ENCODE measurements at regions not wholly inside any gene's neighbourhood (a gene's known extent, or its start where the extent isn't known, plus 50 kb on each side); places are given as distances from the start of the nearest gene placed in this dataset.

- ChIA-PET CTCF (no interaction called here), POLR2A (no interaction called here)
- Histone ChIP-seq H3K27me3 (ENCODE audit: insufficient read depth, low read length, poor library complexity, severe bottlenecking) (no peaks in the 10 kb centered on the region), H3K9me3 (ENCODE audit: low read length) (no peaks in the 10 kb centered on the region), H3K4me3 (ENCODE audit: low read length) (no peak overlapping the region), H3K36me3 (ENCODE audit: insufficient read depth, low read length) (no peaks in the 10 kb centered on the region), H3K4me1 (ENCODE audit: insufficient read depth, low read length) (no peaks in the 10 kb centered on the region), H3K27ac (ENCODE audit: low read depth, low read length) (no peak overlapping the region)
- Mint-ChIP-seq H3K36me3 (peaks cover 0 to 14% (median 1%) of the 10 kb centered on the region in 3 donors), H3K9me3 (peaks cover 16 to 27% (median 23%) of the 10 kb centered on the region in 5 donors), H3K27me3 (peaks cover 9 to 21% of the 10 kb centered on the region in 2 donors), H3K4me3 (no peak overlapping the region), H3K27ac (peak overlapping the region in 1 of 8 donors; percentile 17), H3K4me1 (no peaks in the 10 kb centered on the region)
- DNase-seq = no peak
Observed at GRCh38 chr7:156590212-156590611, 50.4 kb upstream of the RNF32 start.

- no peak for DNase-seq
- ChIA-PET POLR2A (no interaction called here), CTCF (no interaction called here)
- Histone ChIP-seq H3K4me3 (ENCODE audit: low read length) (no peak overlapping the region), H3K27ac (ENCODE audit: low read depth, low read length) (no peak overlapping the region), H3K27me3 (ENCODE audit: insufficient read depth, low read length, poor library complexity, severe bottlenecking) (no peaks in the 10 kb centered on the region), H3K9me3 (ENCODE audit: low read length) (no peaks in the 10 kb centered on the region), H3K4me1 (ENCODE audit: insufficient read depth, low read length) (no peaks in the 10 kb centered on the region), H3K36me3 (ENCODE audit: insufficient read depth, low read length) (no peaks in the 10 kb centered on the region)
- Mint-ChIP-seq H3K9me3 (peaks cover 16 to 31% (median 23%) of the 10 kb centered on the region in 5 donors), H3K27me3 (peaks cover 7 to 20% of the 10 kb centered on the region in 2 donors), H3K27ac (peak overlapping the region in 1 of 8 donors; percentile 17), H3K36me3 (peaks cover 0 to 14% (median 1%) of the 10 kb centered on the region in 3 donors), H3K4me1 (no peaks in the 10 kb centered on the region), H3K4me3 (no peak overlapping the region)
Observed at GRCh38 chr7:156589808-156590207, 50.8 kb upstream of the RNF32 start.

GRCh38 chr7:156585926-156586325 is 54.6 kb upstream of the RNF32 start:
- CTCF ChIA-PET = no interaction called here
- peaks cover 0 to 2% (median 1%) of the 10 kb centered on the region in 3 donors for H3K36me3 Mint-ChIP-seq
- H3K9me3 Mint-ChIP-seq = peaks cover 5 to 13% (median 9%) of the 10 kb centered on the region in 5 donors

GRCh38 chr7:156585025-156585648 is 55.4 kb upstream of the RNF32 start:
- H3K27me3 Mint-ChIP-seq = peaks cover 6 to 13% of the 10 kb centered on the region in 2 donors
- Histone ChIP-seq H3K36me3 (ENCODE audit: insufficient read depth, low read length) (no peaks in the 10 kb centered on the region), H3K4me1 (ENCODE audit: insufficient read depth, low read length) (no peaks in the 10 kb centered on the region), H3K4me3 (ENCODE audit: low read length) (no peak overlapping the region), H3K9me3 (ENCODE audit: low read length) (no peaks in the 10 kb centered on the region), H3K27ac (ENCODE audit: low read depth, low read length) (no peak overlapping the region), H3K27me3 (ENCODE audit: insufficient read depth, low read length, poor library complexity, severe bottlenecking) (no peaks in the 10 kb centered on the region)
- H3K36me3 Mint-ChIP-seq = peaks cover 0 to 1% (median 0%) of the 10 kb centered on the region in 3 donors
- H3K4me1 Mint-ChIP-seq = no peaks in the 10 kb centered on the region
- peaks cover 5 to 12% (median 8%) of the 10 kb centered on the region in 5 donors for H3K9me3 Mint-ChIP-seq
- H3K4me3 Mint-ChIP-seq = no peak overlapping the region
- ChIA-PET POLR2A (no interaction called here), CTCF (no interaction called here)
- no peak overlapping the region for H3K27ac Mint-ChIP-seq
- no peak for DNase-seq

More at GRCh38 chr7:156585926-156586325, 54.6 kb upstream of the RNF32 start:
- H3K27ac ChIP-seq (ENCODE audit: low read depth, low read length) = no peak overlapping the region
- Mint-ChIP-seq H3K4me3 (no peak overlapping the region), H3K27me3 (peaks cover 8 to 13% of the 10 kb centered on the region in 2 donors), H3K27ac (no peak overlapping the region), H3K4me1 (no peaks in the 10 kb centered on the region)
- no peak for DNase-seq
- H3K27me3 ChIP-seq (ENCODE audit: insufficient read depth, low read length, poor library complexity, severe bottlenecking) = no peaks in the 10 kb centered on the region
- POLR2A ChIA-PET = no interaction called here
- no peaks in the 10 kb centered on the region for H3K36me3 ChIP-seq (ENCODE audit: insufficient read depth, low read length)
- no peaks in the 10 kb centered on the region for H3K9me3 ChIP-seq (ENCODE audit: low read length)
- H3K4me3 ChIP-seq (ENCODE audit: low read length) = no peak overlapping the region
- no peaks in the 10 kb centered on the region for H3K4me1 ChIP-seq (ENCODE audit: insufficient read depth, low read length)

- no peaks in the 10 kb centered on the region for H3K27me3 ChIP-seq (ENCODE audit: insufficient read depth, low read length, poor library complexity, severe bottlenecking)
- peaks cover 6 to 9% (median 8%) of the 10 kb centered on the region in 5 donors for H3K9me3 Mint-ChIP-seq
- no peaks in the 10 kb centered on the region for H3K4me1 Mint-ChIP-seq
- H3K27me3 Mint-ChIP-seq = peaks cover 7 to 8% of the 10 kb centered on the region in 2 donors
- H3K4me3 Mint-ChIP-seq = no peak overlapping the region
- no peaks in the 10 kb centered on the region for H3K4me1 ChIP-seq (ENCODE audit: insufficient read depth, low read length)
- POLR2A ChIA-PET = no interaction called here
- H3K36me3 ChIP-seq (ENCODE audit: insufficient read depth, low read length) = no peaks in the 10 kb centered on the region
- no peak for DNase-seq
- no peaks in the 10 kb centered on the region for H3K9me3 ChIP-seq (ENCODE audit: low read length)
- CTCF ChIA-PET = no interaction called here
- no peak overlapping the region for H3K4me3 ChIP-seq (ENCODE audit: low read length)
- H3K36me3 Mint-ChIP-seq = no peaks in the 10 kb centered on the region
- no peak overlapping the region for H3K27ac ChIP-seq (ENCODE audit: low read depth, low read length)
- H3K27ac Mint-ChIP-seq = no peak overlapping the region
Observed at GRCh38 chr7:156582591-156583123, 57.9 kb upstream of the RNF32 start.

GRCh38 chr7:156580036-156580435 is 60.5 kb upstream of the RNF32 start:
- ChIA-PET CTCF (interaction anchor here (1.5 kb wide), 1 partner anchor 17 kb away, joined by 3 read pairs; no protein-coding TSS in a partner anchor), POLR2A (no interaction called here)
- Mint-ChIP-seq H3K4me3 (no peak overlapping the region), H3K36me3 (no peaks in the 10 kb centered on the region), H3K27me3 (peaks cover 6 to 22% of the 10 kb centered on the region in 2 donors), H3K9me3 (peaks cover 0 to 3% (median 2%) of the 10 kb centered on the region in 5 donors), H3K27ac (no peak overlapping the region), H3K4me1 (no peaks in the 10 kb centered on the region)
- Histone ChIP-seq H3K36me3 (ENCODE audit: insufficient read depth, low read length) (no peaks in the 10 kb centered on the region), H3K4me3 (ENCODE audit: low read length) (no peak overlapping the region), H3K9me3 (ENCODE audit: low read length) (no peaks in the 10 kb centered on the region), H3K4me1 (ENCODE audit: insufficient read depth, low read length) (no peaks in the 10 kb centered on the region), H3K27me3 (ENCODE audit: insufficient read depth, low read length, poor library complexity, severe bottlenecking) (no peaks in the 10 kb centered on the region), H3K27ac (ENCODE audit: low read depth, low read length) (no peak overlapping the region)
- no peak for DNase-seq

- Histone ChIP-seq H3K27ac (ENCODE audit: low read depth, low read length) (no peak overlapping the region), H3K27me3 (ENCODE audit: insufficient read depth, low read length, poor library complexity, severe bottlenecking) (no peaks in the 10 kb centered on the region), H3K4me1 (ENCODE audit: insufficient read depth, low read length) (no peaks in the 10 kb centered on the region), H3K9me3 (ENCODE audit: low read length) (no peaks in the 10 kb centered on the region), H3K4me3 (ENCODE audit: low read length) (no peak overlapping the region), H3K36me3 (ENCODE audit: insufficient read depth, low read length) (no peaks in the 10 kb centered on the region)
- no peak overlapping the region for H3K27ac Mint-ChIP-seq
- no peaks in the 10 kb centered on the region for H3K4me1 Mint-ChIP-seq
- H3K36me3 Mint-ChIP-seq = no peaks in the 10 kb centered on the region
- DNase-seq = no peak
- peaks cover 0 to 3% (median 0%) of the 10 kb centered on the region in 5 donors for H3K9me3 Mint-ChIP-seq
- H3K27me3 Mint-ChIP-seq = peaks cover 6 to 26% of the 10 kb centered on the region in 2 donors
- ChIA-PET CTCF (no interaction called here), POLR2A (no interaction called here)
- H3K4me3 Mint-ChIP-seq = peak overlapping the region in 1 of 7 donors; percentile 37
Observed at GRCh38 chr7:156579566-156579965, 61.0 kb upstream of the RNF32 start.

GRCh38 chr7:156578978-156579430 is 61.6 kb upstream of the RNF32 start:
- Mint-ChIP-seq H3K27me3 (peaks cover 6 to 25% of the 10 kb centered on the region in 2 donors), H3K4me1 (no peaks in the 10 kb centered on the region), H3K27ac (no peak overlapping the region), H3K4me3 (no peak overlapping the region), H3K9me3 (peaks cover 0 to 3% (median 2%) of the 10 kb centered on the region in 5 donors), H3K36me3 (no peaks in the 10 kb centered on the region)
- CTCF ChIA-PET = no interaction called here
- no peak overlapping the region for H3K4me3 ChIP-seq (ENCODE audit: low read length)
- POLR2A ChIA-PET = no interaction called here
- no peak overlapping the region for H3K27ac ChIP-seq (ENCODE audit: low read depth, low read length)
- no peaks in the 10 kb centered on the region for H3K9me3 ChIP-seq (ENCODE audit: low read length)
- H3K4me1 ChIP-seq (ENCODE audit: insufficient read depth, low read length) = no peaks in the 10 kb centered on the region
- no peak for DNase-seq
- no peaks in the 10 kb centered on the region for H3K36me3 ChIP-seq (ENCODE audit: insufficient read depth, low read length)
- no peaks in the 10 kb centered on the region for H3K27me3 ChIP-seq (ENCODE audit: insufficient read depth, low read length, poor library complexity, severe bottlenecking)

Data from CD8-positive, alpha-beta memory T cell (primary cell).